Esophagus muscularis mucosa (tissue), 3 donors: ENCODE measurements at regions not wholly inside any gene's neighbourhood (a gene's known extent, or its start where the extent isn't known, plus 50 kb on each side); places are given as distances from the start of the nearest gene placed in this dataset.

Experiments used
- CTCF ChIP-seq, 3 experiments: fragments of 200-600 bp in 2 of 3; fragments of 450-650 bp in 1 of 3; sonication (generic) in 2 of 3; IDR thresholded peaks; one replicate each; pipeline ENCODE4 v1.5.1; 2017 to 2019; ENCODE audit warnings: antibody characterized with exemption in 3 of 3, mild to moderate bottlenecking in 2 of 3, moderate library complexity in 1 of 3
- POLR2A ChIP-seq: fragments of 450-650 bp; IDR thresholded peaks from one replicate; pipeline ENCODE4 v1.6.1; 2017; ENCODE audit warnings: antibody characterized with exemption, moderate library complexity, mild to moderate bottlenecking, low read depth
- POLR2AphosphoS5 ChIP-seq, 2 donors: sonication (generic); formaldehyde crosslinking; IDR thresholded peaks; one replicate each; pipeline ENCODE4 v1.6.1; 2017; ENCODE audit warnings: antibody characterized with exemption in 2 of 2

DNA sequence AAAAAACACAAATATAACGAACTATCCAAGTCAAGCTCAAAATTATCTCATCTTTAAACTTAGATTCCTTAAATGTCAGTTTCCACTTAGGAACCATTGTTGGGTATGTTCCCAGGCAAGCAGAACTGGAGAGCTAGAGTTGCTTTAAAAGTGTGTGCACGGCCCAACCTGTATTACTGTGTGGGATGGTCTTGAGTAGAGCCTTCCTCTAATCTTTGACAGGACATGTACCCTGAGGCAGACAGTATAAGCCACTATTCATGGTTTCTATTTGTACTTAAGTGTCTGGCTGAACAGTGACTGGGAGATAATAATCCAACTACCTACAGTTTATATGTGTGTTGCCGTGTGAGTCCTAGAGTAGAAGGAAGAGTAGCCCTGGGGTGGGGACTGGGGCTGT, 239.7 kb downstream of the GPD2 start:
- TF ChIP-seq CTCF (IDR thresholded peaks at IDR 0.05), result no peak
- no peak for TF ChIP-seq POLR2AphosphoS5 (IDR thresholded peaks at IDR 0.05)
- no peak for TF ChIP-seq POLR2A
